ENCODE measurements at regions not wholly inside any gene's neighbourhood (a gene's known extent, or its start where the extent isn't known, plus 50 kb on each side); places are given as distances from the start of the nearest gene placed in this dataset.

DNA sequence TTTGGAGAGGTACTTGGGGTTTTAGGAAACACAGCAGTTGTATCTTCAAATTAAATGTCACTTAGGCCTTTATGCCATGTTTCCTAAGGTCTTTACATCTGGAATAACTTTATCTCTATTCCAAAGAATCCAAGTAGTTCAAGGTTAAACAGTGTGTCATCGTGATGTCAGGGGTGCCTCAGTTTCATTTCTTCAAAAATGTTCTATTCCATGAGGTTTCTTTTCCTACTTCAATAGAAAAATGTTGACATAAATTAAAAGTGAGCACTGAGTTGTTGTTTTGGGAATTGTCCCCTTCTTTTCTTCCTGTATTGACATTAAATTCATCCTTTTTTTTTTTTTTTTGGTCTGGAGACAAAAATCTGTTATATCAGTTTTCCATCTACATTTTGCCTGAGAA lies 160.6 kb upstream of the C21orf91 start:
- TF ChIP-seq, protein P1, sequence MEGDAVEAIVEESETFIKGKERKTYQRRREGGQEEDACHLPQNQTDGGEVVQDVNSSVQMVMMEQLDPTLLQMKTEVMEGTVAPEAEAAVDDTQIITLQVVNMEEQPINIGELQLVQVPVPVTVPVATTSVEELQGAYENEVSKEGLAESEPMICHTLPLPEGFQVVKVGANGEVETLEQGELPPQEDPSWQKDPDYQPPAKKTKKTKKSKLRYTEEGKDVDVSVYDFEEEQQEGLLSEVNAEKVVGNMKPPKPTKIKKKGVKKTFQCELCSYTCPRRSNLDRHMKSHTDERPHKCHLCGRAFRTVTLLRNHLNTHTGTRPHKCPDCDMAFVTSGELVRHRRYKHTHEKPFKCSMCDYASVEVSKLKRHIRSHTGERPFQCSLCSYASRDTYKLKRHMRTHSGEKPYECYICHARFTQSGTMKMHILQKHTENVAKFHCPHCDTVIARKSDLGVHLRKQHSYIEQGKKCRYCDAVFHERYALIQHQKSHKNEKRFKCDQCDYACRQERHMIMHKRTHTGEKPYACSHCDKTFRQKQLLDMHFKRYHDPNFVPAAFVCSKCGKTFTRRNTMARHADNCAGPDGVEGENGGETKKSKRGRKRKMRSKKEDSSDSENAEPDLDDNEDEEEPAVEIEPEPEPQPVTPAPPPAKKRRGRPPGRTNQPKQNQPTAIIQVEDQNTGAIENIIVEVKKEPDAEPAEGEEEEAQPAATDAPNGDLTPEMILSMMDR (IDR thresholded peaks at IDR 0.05): no peak
- TF ChIP-seq POLR2A (IDR thresholded peaks at IDR 0.05): no peak
